HS-27A (cell line): ENCODE measurements at regions not wholly inside any gene's neighbourhood (a gene's known extent, or its start where the extent isn't known, plus 50 kb on each side); places are given as distances from the start of the nearest gene placed in this dataset.
"Not testable (repeated sequence)": the region's sequence is repeated elsewhere in the genome, so short reads cannot be mapped to it uniquely, and the experiment has no call there.

ENCODE experiments used
- DNase-seq: peaks from one replicate; pipeline ENCODE4 v3.0.0-alpha.2; 2012; ENCODE audit warnings: low read depth, missing footprints

GRCh38 chr3:140870351-140870750 lies 71.3 kb upstream of the SLC25A36 start:
- no peak for DNase-seq

GRCh38 chr3:140871022-140871421 lies 70.6 kb upstream of the SLC25A36 start:
- no peak for DNase-seq

- DNase-seq: not testable (repeated sequence)
Observed at GRCh38 chr3:140872165-140872564, 69.5 kb upstream of the SLC25A36 start.

- no peak for DNase-seq
Observed at GRCh38 chr3:140883428-140884040, 58.1 kb upstream of the SLC25A36 start.

GRCh38 chr3:140885697-140886096 lies 55.9 kb upstream of the SLC25A36 start:
- not testable (repeated sequence) for DNase-seq
